NB4 (cell line): ENCODE measurements at regions not wholly inside any gene's neighbourhood (a gene's known extent, or its start where the extent isn't known, plus 50 kb on each side); places are given as distances from the start of the nearest gene placed in this dataset.

Source experiments
- POLR2A ChIP-seq: IDR thresholded peaks from 2 replicates; pipeline ENCODE4 v1.6.1; 2011; ENCODE audit warnings: mild to moderate bottlenecking; ENCODE audit not compliant: insufficient read length; ENCODE audit errors: extremely low read depth
- TF ChIP-seq, protein P1 (sequence below): IDR thresholded peaks from one replicate; pipeline ENCODE4 v1.5.1; 2012; ENCODE audit warnings: low read depth, low read length

DNA sequence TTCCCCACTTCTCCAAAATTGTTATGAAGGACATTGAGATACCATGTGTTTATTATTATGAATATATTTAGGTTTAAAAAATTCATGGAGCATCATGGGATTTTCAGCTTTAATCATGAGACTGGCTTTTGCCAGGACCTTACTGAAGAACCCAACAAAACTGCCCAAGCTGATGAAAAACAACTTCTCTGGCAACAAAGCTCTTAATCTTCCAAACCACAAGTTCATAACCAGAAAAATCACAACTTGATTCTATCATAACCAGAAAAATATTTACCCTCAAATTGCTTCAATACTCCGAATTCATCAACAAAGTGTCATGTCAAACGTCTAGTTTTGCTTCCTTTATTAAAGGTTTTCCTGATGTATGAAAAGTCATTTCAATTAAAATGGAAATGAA, 971.8 kb upstream of the ACVR2A start:
- TF ChIP-seq, protein P1, sequence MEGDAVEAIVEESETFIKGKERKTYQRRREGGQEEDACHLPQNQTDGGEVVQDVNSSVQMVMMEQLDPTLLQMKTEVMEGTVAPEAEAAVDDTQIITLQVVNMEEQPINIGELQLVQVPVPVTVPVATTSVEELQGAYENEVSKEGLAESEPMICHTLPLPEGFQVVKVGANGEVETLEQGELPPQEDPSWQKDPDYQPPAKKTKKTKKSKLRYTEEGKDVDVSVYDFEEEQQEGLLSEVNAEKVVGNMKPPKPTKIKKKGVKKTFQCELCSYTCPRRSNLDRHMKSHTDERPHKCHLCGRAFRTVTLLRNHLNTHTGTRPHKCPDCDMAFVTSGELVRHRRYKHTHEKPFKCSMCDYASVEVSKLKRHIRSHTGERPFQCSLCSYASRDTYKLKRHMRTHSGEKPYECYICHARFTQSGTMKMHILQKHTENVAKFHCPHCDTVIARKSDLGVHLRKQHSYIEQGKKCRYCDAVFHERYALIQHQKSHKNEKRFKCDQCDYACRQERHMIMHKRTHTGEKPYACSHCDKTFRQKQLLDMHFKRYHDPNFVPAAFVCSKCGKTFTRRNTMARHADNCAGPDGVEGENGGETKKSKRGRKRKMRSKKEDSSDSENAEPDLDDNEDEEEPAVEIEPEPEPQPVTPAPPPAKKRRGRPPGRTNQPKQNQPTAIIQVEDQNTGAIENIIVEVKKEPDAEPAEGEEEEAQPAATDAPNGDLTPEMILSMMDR, result no peak
- no peak for TF ChIP-seq POLR2A
